CD8-positive, alpha-beta memory T cell (primary cell): ENCODE measurements at regions not wholly inside any gene's neighbourhood (a gene's known extent, or its start where the extent isn't known, plus 50 kb on each side); places are given as distances from the start of the nearest gene placed in this dataset.
A peak's percentile ranks its signal among the peaks of the same experiment; 100 is the strongest.

ENCODE experiments used
- CTCF ChIA-PET: fragments of 350-600 bp; sonication (Branson Sonifier 250); formaldehyde crosslinking; loops from one replicate; lab custom pipeline; 2021; ENCODE audit warnings: antibody characterized with exemption; lab: Charles Lee
- POLR2A ChIA-PET: fragments of 350-600 bp; sonication (Branson Sonifier 250); formaldehyde crosslinking; loops from one replicate; lab custom pipeline; 2021; ENCODE audit warnings: antibody characterized with exemption; lab: Charles Lee
- DNase-seq, 5 donors: peaks; one replicate each; pipeline versions ENCODE4 v3.0.0 to v3.0.0-alpha.2; 2020 to 2022; ENCODE audit warnings: mixed read lengths in 1 of 5
- H3K27ac ChIP-seq: one replicate; pipeline ENCODE4 v1.7.0; 2013; ENCODE audit warnings: low read depth, mild to moderate bottlenecking, low read length, moderate library complexity
- H3K27me3 ChIP-seq: 2 replicates; pipeline ENCODE4 v1.7.0; 2013; ENCODE audit warnings: low read length, mild to moderate bottlenecking; ENCODE audit not compliant: insufficient read depth, poor library complexity, severe bottlenecking
- H3K36me3 ChIP-seq: 2 replicates; pipeline ENCODE4 v1.7.0; 2013; ENCODE audit warnings: mild to moderate bottlenecking, low read length, moderate library complexity; ENCODE audit not compliant: insufficient read depth
- H3K4me1 ChIP-seq: 2 replicates; pipeline ENCODE4 v1.7.0; 2013; ENCODE audit warnings: mild to moderate bottlenecking, low read length, moderate library complexity; ENCODE audit not compliant: insufficient read depth
- H3K4me3 ChIP-seq: 2 replicates; pipeline ENCODE4 v1.7.0; 2013; ENCODE audit warnings: mild to moderate bottlenecking, low read length
- H3K9me3 ChIP-seq: 2 replicates; pipeline ENCODE4 v1.7.0; 2013; ENCODE audit warnings: mild to moderate bottlenecking, low read length
- H3K27ac Mint-ChIP-seq, 8 donors: one replicate each; pipeline ENCODE4 v1.8.0; 2020 to 2021; ENCODE audit warnings: mixed read lengths in 8 of 8, mild to moderate bottlenecking in 6 of 8, inconsistent platforms in 3 of 8, moderate library complexity in 3 of 8
- H3K27me3 Mint-ChIP-seq, 2 donors: one replicate each; pipeline ENCODE4 v1.8.0; 2020 to 2021; ENCODE audit warnings: mixed read lengths in 2 of 2, mild to moderate bottlenecking in 1 of 2, moderate library complexity in 1 of 2
- H3K36me3 Mint-ChIP-seq, 3 donors: one replicate each; pipeline ENCODE4 v1.8.0; 2020 to 2021; ENCODE audit warnings: mixed read lengths in 3 of 3, inconsistent platforms in 1 of 3, mild to moderate bottlenecking in 1 of 3
- H3K4me1 Mint-ChIP-seq, 3 donors: one replicate each; pipeline ENCODE4 v1.8.0; 2020 to 2021; ENCODE audit warnings: mixed read lengths in 3 of 3, inconsistent platforms in 1 of 3, mild to moderate bottlenecking in 1 of 3
- H3K4me3 Mint-ChIP-seq, 7 donors: one replicate each; pipeline ENCODE4 v1.8.0; 2020 to 2021; ENCODE audit warnings: mixed read lengths in 7 of 7, mild to moderate bottlenecking in 6 of 7, moderate library complexity in 4 of 7, inconsistent platforms in 2 of 7
- H3K9me3 Mint-ChIP-seq, 5 donors: one replicate each; pipeline ENCODE4 v1.8.0; 2020 to 2022; ENCODE audit warnings: mixed read lengths in 5 of 5, mild to moderate bottlenecking in 3 of 5, moderate library complexity in 2 of 5, inconsistent platforms in 1 of 5

DNA sequence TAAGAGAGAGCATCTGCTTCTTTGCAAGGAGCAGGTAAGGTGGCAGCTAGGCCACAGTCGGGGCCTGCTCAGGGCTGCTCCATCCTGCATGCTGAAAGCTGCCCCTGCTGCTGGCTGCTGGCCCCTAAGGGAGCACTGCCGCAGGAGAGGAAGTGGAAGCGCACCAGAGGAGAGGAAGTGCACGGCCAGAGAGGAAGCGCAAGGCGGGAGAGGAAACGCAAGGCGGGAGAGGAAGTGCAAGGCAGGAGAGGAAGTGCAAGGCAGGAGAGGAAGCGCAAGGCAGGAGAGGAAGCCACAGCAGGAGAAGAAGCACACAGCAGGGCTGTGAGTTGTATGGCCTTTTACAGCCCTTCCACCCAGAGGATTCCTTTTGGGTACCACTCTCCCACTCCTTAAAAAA is 539.0 kb upstream of the TNP1 start:
- Mint-ChIP-seq H3K27me3 (no peaks in the 10 kb centered on the region), H3K4me1 (peaks cover 15 to 24% (median 22%) of the 10 kb centered on the region in 3 donors), H3K27ac (peak overlapping the region in 4 of 8 donors; percentile 11 to 73 (median 54)), H3K4me3 (peak overlapping the region in 2 of 7 donors; percentile 42 to 47), H3K36me3 (no peaks in the 10 kb centered on the region), H3K9me3 (peaks cover 0 to 3% (median 0%) of the 10 kb centered on the region in 5 donors)
- Histone ChIP-seq H3K4me3 (no peak overlapping the region), H3K27me3 (no peaks in the 10 kb centered on the region), H3K4me1 (peaks cover 4% of the 10 kb centered on the region), H3K36me3 (no peaks in the 10 kb centered on the region), H3K27ac (no peak overlapping the region), H3K9me3 (no peaks in the 10 kb centered on the region)
- ChIA-PET CTCF (no interaction called here), POLR2A (no interaction called here)
- no peak for DNase-seq

DNA sequence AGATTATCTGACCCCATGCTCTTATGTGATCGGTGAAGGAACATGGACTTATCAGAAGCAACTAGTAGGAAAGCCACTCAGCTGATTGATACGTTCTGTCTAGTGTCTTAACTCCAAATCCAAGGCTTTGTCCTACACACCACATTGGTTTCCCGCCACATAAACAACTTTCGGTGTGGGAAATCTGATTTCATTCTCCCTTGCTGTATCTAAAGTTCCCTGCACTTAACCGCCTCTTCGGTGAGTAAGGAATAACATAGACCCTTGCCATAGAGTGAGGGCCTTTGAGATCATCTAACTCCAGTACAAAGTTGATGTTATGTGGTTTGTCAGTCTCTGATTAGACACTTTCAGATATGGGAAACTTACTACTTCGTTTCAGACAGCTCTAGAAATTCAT is 538.2 kb upstream of the TNP1 start:
- ChIA-PET CTCF (no interaction called here), POLR2A (no interaction called here)
- DNase-seq = no peak
- Histone ChIP-seq H3K36me3 (no peaks in the 10 kb centered on the region), H3K9me3 (no peaks in the 10 kb centered on the region), H3K4me3 (no peak overlapping the region), H3K4me1 (peaks cover 4% of the 10 kb centered on the region), H3K27me3 (no peaks in the 10 kb centered on the region), H3K27ac (no peak overlapping the region)
- Mint-ChIP-seq H3K4me1 (peaks cover 15 to 24% (median 22%) of the 10 kb centered on the region in 3 donors), H3K27me3 (no peaks in the 10 kb centered on the region), H3K4me3 (peak overlapping the region in 1 of 7 donors; percentile 15), H3K9me3 (peaks cover 0 to 3% (median 0%) of the 10 kb centered on the region in 5 donors), H3K27ac (no peak overlapping the region), H3K36me3 (no peaks in the 10 kb centered on the region)

DNA sequence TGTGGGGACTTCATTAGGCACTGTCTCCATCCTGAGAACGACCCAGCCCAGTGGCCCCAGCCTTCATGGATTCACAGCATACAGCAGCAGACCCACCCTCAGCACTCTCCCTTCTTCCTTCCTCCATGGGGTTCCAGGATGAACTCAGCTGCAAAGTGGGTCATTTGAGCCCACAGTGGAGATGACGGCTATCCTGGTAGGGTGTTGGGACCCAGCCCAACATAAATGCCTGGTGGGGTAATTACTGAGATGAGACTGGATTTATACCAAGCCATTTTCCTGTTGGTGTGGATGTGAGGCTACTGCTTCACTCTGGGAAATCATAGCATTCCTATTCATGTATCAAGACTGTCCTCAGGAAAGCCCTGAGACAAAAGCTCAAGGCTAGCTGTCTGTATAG is 536.7 kb upstream of the TNP1 start:
- Mint-ChIP-seq H3K27me3 (no peaks in the 10 kb centered on the region), H3K36me3 (no peaks in the 10 kb centered on the region), H3K4me3 (no peak overlapping the region), H3K9me3 (peaks cover 0 to 7% (median 3%) of the 10 kb centered on the region in 5 donors), H3K27ac (no peak overlapping the region), H3K4me1 (peaks cover 15 to 24% (median 22%) of the 10 kb centered on the region in 3 donors)
- no peaks in the 10 kb centered on the region for H3K27me3 ChIP-seq
- H3K27ac ChIP-seq = no peak overlapping the region
- ChIA-PET CTCF (no interaction called here), POLR2A (no interaction called here)
- H3K9me3 ChIP-seq = no peaks in the 10 kb centered on the region
- no peak overlapping the region for H3K4me3 ChIP-seq
- peaks cover 4% of the 10 kb centered on the region for H3K4me1 ChIP-seq
- no peaks in the 10 kb centered on the region for H3K36me3 ChIP-seq
- DNase-seq = no peak

DNA sequence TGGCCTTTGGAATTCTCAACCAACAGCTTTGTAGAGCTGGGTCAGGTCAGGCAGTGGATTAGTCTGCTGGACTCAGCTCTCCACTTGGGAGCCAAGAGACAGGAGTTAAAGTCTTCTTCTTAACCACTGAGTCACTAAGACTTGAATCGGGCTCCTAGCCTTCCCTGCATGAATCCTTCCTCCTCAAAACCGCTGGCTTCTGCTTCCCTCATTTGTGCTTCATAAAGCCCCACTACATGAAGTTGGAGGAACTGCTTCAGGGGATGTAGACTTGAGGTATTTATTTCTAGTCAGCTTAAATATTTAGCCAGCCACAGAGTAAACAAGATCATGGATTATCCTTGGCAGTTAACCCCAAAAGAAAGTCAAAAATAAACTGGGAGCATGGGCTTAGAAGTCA is 536.3 kb upstream of the TNP1 start:
- H3K4me3 ChIP-seq = no peak overlapping the region
- ChIA-PET POLR2A (no interaction called here), CTCF (no interaction called here)
- Mint-ChIP-seq H3K27ac (no peak overlapping the region), H3K9me3 (peaks cover 0 to 11% (median 7%) of the 10 kb centered on the region in 5 donors), H3K4me3 (no peak overlapping the region), H3K4me1 (peaks cover 13 to 24% (median 22%) of the 10 kb centered on the region in 3 donors), H3K27me3 (no peaks in the 10 kb centered on the region), H3K36me3 (no peaks in the 10 kb centered on the region)
- DNase-seq = no peak
- no peaks in the 10 kb centered on the region for H3K9me3 ChIP-seq
- no peak overlapping the region for H3K27ac ChIP-seq
- H3K36me3 ChIP-seq = no peaks in the 10 kb centered on the region
- H3K27me3 ChIP-seq = no peaks in the 10 kb centered on the region
- peaks cover 4% of the 10 kb centered on the region for H3K4me1 ChIP-seq

DNA sequence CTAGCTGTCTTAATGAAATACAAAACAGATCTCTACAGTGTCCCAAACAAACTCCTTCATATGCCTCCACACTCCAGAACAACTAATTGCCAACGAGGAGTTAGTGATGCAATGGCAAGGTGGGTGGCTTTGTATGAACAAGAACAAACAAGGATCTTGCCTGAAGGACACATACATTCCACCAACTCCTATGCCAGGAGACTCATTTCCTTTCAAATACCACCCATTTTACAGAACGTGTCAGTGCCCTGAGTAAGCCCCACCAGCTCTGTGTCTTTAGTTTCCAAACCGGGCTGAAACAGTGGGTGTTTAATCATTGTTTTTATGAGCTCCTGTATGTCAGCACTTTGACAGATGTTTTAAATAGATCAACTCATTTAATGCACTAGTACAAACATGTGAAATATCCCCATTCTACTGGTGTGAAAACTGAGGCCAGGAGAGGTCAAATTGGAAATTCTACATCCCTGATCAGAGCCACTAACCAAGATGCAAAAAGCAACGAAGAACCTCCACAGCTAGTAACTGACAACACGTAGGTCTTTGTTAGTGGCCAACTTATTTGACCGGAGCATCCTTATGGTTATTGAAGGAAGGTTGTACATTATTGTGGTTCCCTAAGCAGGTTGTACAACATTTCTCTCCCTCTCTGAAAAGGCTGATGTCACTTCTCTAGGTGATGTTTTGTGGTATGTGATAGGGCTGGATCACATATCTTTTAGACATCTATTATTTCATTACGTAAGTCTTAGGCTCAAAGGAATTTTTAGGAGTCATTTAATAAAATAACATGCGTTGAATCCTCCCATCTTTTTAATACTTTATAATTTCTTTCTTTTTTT is 534.9 kb upstream of the TNP1 start:
- Histone ChIP-seq H3K27me3 (no peaks in the 10 kb centered on the region), H3K36me3 (no peaks in the 10 kb centered on the region), H3K4me1 (peaks cover 4% of the 10 kb centered on the region), H3K4me3 (no peak overlapping the region), H3K27ac (no peak overlapping the region), H3K9me3 (no peaks in the 10 kb centered on the region)
- H3K27ac Mint-ChIP-seq = no peak overlapping the region
- ChIA-PET POLR2A (no interaction called here), CTCF (no interaction called here)
- H3K4me1 Mint-ChIP-seq = peaks cover 9 to 16% (median 15%) of the 10 kb centered on the region in 3 donors
- no peak overlapping the region for H3K4me3 Mint-ChIP-seq
- no peaks in the 10 kb centered on the region for H3K27me3 Mint-ChIP-seq
- DNase-seq = no peak
- no peaks in the 10 kb centered on the region for H3K36me3 Mint-ChIP-seq
- H3K9me3 Mint-ChIP-seq = peaks cover 2 to 14% (median 7%) of the 10 kb centered on the region in 5 donors

DNA sequence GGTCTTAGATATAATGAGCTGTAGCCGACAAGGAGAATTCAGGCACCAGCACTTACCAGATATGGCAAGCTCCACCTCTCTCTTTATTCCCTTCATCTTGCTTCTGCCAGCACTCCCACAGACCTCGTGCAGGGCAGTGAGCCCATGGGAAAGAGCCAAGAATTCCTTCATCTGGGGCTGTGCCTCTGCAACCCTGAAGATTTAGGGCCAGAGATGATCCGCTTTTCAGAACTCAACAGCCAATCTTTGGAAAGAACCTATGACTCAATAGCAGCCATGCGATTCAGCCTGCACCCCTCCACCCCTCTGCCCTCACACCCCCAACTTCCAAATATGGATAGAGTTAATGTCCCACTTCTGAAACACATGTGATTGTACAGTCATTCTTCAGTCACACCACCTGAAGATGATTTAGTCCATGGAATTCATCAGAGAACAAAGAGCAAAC is 533.7 kb upstream of the TNP1 start:
- Mint-ChIP-seq H3K4me3 (no peak overlapping the region), H3K4me1 (peaks cover 5 to 7% (median 6%) of the 10 kb centered on the region in 3 donors), H3K27me3 (no peaks in the 10 kb centered on the region), H3K9me3 (peaks cover 2 to 15% (median 7%) of the 10 kb centered on the region in 5 donors), H3K27ac (no peak overlapping the region), H3K36me3 (no peaks in the 10 kb centered on the region)
- no peak overlapping the region for H3K4me3 ChIP-seq
- H3K27ac ChIP-seq = no peak overlapping the region
- peaks cover 3% of the 10 kb centered on the region for H3K4me1 ChIP-seq
- POLR2A ChIA-PET = no interaction called here
- CTCF ChIA-PET = no interaction called here
- no peaks in the 10 kb centered on the region for H3K36me3 ChIP-seq
- H3K9me3 ChIP-seq = no peaks in the 10 kb centered on the region
- DNase-seq = no peak
- no peaks in the 10 kb centered on the region for H3K27me3 ChIP-seq

DNA sequence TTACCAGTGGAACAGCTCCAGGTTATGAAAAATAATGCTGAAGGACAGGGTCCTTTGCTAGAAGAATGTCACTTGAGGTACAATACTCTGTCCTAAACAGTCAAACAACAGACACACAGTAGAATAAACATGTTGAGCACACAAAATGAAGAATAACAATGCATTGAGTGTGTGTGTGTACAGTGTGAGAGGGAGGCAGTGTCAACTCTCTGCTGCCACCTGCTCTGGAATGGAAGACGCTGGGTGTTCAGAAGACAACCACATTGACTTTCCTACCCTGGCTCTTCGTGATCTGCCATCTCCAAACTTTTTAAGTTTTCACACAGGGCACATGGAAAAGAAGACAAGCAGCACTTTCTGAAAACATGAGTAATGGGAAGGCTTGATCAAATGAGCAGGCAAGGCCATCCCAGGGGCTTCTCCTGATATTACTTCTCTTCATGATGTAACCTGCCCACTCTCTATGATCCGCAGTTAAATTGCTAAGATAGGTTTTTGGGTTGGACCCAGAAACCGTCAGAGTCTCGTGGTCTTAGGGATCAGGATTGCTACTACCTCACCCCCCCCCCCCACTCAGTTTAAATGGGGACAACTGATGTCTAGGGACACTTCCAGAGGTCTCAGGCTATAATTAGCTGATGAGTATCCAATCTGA is 533.2 kb upstream of the TNP1 start:
- H3K36me3 ChIP-seq = no peaks in the 10 kb centered on the region
- Mint-ChIP-seq H3K36me3 (no peaks in the 10 kb centered on the region), H3K9me3 (peaks cover 2 to 15% (median 7%) of the 10 kb centered on the region in 5 donors), H3K4me1 (peaks cover 0 to 2% (median under 1%) of the 10 kb centered on the region in 3 donors), H3K4me3 (no peak overlapping the region), H3K27ac (no peak overlapping the region), H3K27me3 (no peaks in the 10 kb centered on the region)
- no peak overlapping the region for H3K27ac ChIP-seq
- POLR2A ChIA-PET = no interaction called here
- no peak overlapping the region for H3K4me3 ChIP-seq
- no peaks in the 10 kb centered on the region for H3K9me3 ChIP-seq
- no peak for DNase-seq
- CTCF ChIA-PET = no interaction called here
- H3K27me3 ChIP-seq = no peaks in the 10 kb centered on the region
- no peaks in the 10 kb centered on the region for H3K4me1 ChIP-seq

DNA sequence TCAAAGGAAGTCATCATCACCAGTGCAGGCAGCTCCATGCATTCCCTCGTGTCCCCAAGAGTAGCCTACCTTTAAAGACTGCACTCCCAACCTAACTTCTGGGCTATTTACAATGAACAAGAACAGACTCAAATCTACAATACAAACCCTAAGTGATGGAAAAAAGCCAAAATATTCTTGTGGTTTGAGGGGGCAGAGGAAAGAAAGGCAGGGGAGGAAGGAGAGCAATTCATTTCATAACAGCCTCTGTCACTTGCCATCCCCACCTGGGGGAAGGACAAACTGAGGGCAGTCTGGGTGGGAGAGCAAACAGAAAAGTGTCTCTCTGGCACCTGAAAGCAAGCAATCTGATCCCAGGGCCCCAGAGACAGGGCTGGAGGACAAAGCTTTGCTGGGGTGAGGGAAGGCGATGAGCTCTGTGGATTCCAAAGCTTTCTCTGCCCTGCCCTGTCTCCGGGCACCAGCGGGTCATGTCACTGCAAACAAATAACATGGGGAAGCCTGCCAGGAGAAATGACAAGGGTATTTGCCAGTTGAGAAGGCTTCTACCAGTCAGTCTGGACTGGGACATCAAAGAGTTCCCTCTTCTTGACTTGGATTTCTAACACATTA is 528.0 kb upstream of the TNP1 start:
- Mint-ChIP-seq H3K9me3 (peaks cover under 1 to 14% (median 7%) of the 10 kb centered on the region in 5 donors), H3K4me3 (no peak overlapping the region), H3K36me3 (no peaks in the 10 kb centered on the region), H3K27me3 (peaks cover 0 to 3% of the 10 kb centered on the region in 2 donors), H3K4me1 (no peaks in the 10 kb centered on the region), H3K27ac (peak overlapping the region in 1 of 8 donors; percentile 61)
- ChIA-PET CTCF (interaction anchor here (1.6 kb wide), 1 partner anchor 30 kb away, joined by 3 read pairs; no protein-coding TSS in a partner anchor), POLR2A (no interaction called here)
- Histone ChIP-seq H3K27me3 (no peaks in the 10 kb centered on the region), H3K27ac (no peak overlapping the region), H3K4me1 (no peaks in the 10 kb centered on the region), H3K4me3 (no peak overlapping the region), H3K9me3 (no peaks in the 10 kb centered on the region), H3K36me3 (no peaks in the 10 kb centered on the region)
- no peak for DNase-seq
